HL-60 (cell line): ENCODE measurements at regions not wholly inside any gene's neighbourhood (a gene's known extent, or its start where the extent isn't known, plus 50 kb on each side); places are given as distances from the start of the nearest gene placed in this dataset.

Source experiments
- CTCF ChIP-seq: IDR thresholded peaks from one replicate; pipeline ENCODE4 v1.5.1; 2011; ENCODE audit warnings: low read length, control low read depth, inconsistent platforms; ENCODE audit not compliant: insufficient read depth
- POLR2AphosphoS5 ChIP-seq: IDR thresholded peaks from 2 replicates; pipeline ENCODE4 v1.6.1; 2012; ENCODE audit warnings: low read depth

DNA sequence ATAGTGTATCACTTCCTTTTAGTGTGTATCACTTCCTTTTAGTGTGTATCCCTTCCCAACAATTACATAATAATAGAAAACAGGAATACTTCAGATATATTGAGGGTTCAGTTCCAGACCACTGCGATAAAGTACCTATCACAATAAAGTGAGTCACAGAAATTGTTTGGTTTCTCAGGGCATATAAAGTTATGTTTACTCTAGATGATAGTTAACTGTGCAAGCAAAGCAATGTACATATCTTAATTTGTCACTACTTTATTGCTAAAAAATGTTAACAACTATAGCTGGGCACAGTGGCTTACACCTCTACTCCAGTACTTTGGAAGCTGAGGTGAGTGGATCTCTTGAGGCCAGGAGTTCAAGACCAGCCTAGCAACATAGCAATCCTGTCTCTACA, 938.4 kb downstream of the CCSER2 start:
- no peak for TF ChIP-seq CTCF
- TF ChIP-seq POLR2AphosphoS5, result no peak
